Sigmoid colon (tissue), 6 donors: ENCODE measurements at regions not wholly inside any gene's neighbourhood (a gene's known extent, or its start where the extent isn't known, plus 50 kb on each side); places are given as distances from the start of the nearest gene placed in this dataset.

Experiments
- DNase-seq: peaks from one replicate; pipeline ENCODE4 v3.0.0-alpha.2; 2019
- H3K27ac ChIP-seq, 4 donors: fragments of 200-600 bp; sonication (generic); one replicate each; pipeline ENCODE4 v1.5.1; 2016 to 2019; ENCODE audit warnings: mild to moderate bottlenecking in 1 of 4
- H3K27me3 ChIP-seq, 3 donors: fragments of 200-600 bp; sonication (generic); one replicate each; pipeline ENCODE4 v1.5.1; 2019; ENCODE audit warnings: mild to moderate bottlenecking in 1 of 3
- H3K36me3 ChIP-seq, 4 donors: fragments of 200-600 bp; sonication (generic); one replicate each; pipeline ENCODE4 v1.5.1; 2016 to 2019
- H3K4me1 ChIP-seq, 4 donors: fragments of 200-600 bp; sonication (generic); one replicate each; pipeline ENCODE4 v1.5.1; 2017 to 2019
- H3K4me3 ChIP-seq, 4 donors: fragments of 200-600 bp; sonication (generic); one replicate each; pipeline ENCODE4 v1.5.1; 2017 to 2019; ENCODE audit warnings: mild to moderate bottlenecking in 2 of 4, moderate library complexity in 1 of 4
- H3K9me3 ChIP-seq, 4 donors: fragments of 200-600 bp in 3 of 4; sonication (generic) in 3 of 4; one replicate each; pipeline versions ENCODE4 v1.5.1 to v1.6.1; 2013 to 2019
- EP300 ChIP-seq, 4 donors: sonication (generic); formaldehyde crosslinking; IDR thresholded peaks; one replicate each; pipeline ENCODE4 v1.6.1; 2017; ENCODE audit warnings: antibody characterized with exemption in 4 of 4
- POLR2A ChIP-seq, 2 donors: fragments of 450-650 bp; IDR thresholded peaks; one replicate each; pipeline ENCODE4 v1.6.1; 2016; ENCODE audit warnings: antibody characterized with exemption in 2 of 2, mild to moderate bottlenecking in 2 of 2, moderate library complexity in 2 of 2
- POLR2AphosphoS5 ChIP-seq, 4 donors: sonication (generic); formaldehyde crosslinking; IDR thresholded peaks; one replicate each; pipeline ENCODE4 v1.6.1; 2017; ENCODE audit warnings: antibody characterized with exemption in 4 of 4
- WGBS, 2 donors: extraction: QIAGEN DNeasy Blood & Tissue Kit; methylation state at CpG; one replicate each; pipeline ENCODE4 v1.1.7; 2013; 5-methylcytosine and 5-hydroxymethylcytosine counted together
- intact Hi-C: fragments of 100-400 bp; cut with DNase I; formaldehyde crosslinking; loops from one replicate; pipeline ENCODE4 v1.15.1; 2023
- TF ChIP-seq, protein P1 (sequence below), 4 experiments: fragments of 450-650 bp in 3 of 4; fragments of 200-600 bp in 1 of 4; IDR thresholded peaks; one replicate each; pipeline ENCODE4 v1.5.1; 2016 to 2019; ENCODE audit warnings: antibody characterized with exemption in 4 of 4, mild to moderate bottlenecking in 3 of 4, moderate library complexity in 2 of 4
- donor health status: healthy with polysubstance abuse.
- donor health status: healthy.

DNA sequence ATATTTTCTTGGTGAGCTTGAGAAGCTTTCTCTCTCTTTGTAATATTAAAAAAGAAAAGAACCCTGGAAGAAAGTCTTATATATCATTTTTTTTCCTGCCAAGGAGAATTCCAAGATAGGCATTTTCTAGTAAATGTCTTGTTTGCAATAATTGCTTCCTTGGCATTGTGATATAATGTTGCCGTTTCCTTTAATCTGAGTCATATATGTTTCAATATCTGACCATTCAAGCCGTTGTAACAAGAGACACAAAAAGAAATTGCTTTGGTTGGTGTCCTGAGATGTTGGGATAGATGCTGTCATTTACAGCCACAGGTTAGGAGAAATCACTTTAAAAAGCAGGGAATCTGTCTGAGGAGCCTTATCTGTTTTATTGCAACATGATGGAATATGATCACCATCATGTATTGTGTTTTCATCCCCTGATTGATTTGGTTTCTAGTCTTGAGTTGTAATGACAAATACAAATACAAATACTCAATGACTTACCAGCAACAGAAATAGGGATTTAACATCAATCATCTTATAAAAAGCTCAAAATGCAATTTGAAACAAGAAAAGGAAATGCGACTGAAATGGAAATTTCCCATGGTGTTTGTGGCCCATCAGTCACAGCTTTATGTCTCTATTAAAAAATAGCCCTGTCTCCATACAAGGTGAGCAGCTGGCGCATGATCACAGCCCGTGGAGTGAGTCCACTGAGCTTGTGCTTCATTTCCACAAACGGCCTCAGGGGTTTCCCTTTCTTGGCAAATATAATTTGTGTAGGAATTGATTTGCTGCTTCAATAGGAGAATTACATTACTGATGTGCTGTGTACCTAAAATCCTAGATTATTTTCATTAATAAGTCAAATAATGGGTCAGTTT, 250.1 kb upstream of the TRPC7 start:
- DNase-seq = no peak
- no peak for TF ChIP-seq EP300 (IDR thresholded peaks at IDR 0.05)
- TF ChIP-seq, protein P1, sequence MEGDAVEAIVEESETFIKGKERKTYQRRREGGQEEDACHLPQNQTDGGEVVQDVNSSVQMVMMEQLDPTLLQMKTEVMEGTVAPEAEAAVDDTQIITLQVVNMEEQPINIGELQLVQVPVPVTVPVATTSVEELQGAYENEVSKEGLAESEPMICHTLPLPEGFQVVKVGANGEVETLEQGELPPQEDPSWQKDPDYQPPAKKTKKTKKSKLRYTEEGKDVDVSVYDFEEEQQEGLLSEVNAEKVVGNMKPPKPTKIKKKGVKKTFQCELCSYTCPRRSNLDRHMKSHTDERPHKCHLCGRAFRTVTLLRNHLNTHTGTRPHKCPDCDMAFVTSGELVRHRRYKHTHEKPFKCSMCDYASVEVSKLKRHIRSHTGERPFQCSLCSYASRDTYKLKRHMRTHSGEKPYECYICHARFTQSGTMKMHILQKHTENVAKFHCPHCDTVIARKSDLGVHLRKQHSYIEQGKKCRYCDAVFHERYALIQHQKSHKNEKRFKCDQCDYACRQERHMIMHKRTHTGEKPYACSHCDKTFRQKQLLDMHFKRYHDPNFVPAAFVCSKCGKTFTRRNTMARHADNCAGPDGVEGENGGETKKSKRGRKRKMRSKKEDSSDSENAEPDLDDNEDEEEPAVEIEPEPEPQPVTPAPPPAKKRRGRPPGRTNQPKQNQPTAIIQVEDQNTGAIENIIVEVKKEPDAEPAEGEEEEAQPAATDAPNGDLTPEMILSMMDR (IDR thresholded peaks at IDR 0.05) = no peak
- no peak for TF ChIP-seq POLR2AphosphoS5 (IDR thresholded peaks at IDR 0.05)
- TF ChIP-seq POLR2A (IDR thresholded peaks at IDR 0.05) = no peak
- H3K4me3 ChIP-seq = no peak overlapping the region
- intact Hi-C loops = no loop called here
- no peaks in the 10 kb centered on the region for H3K36me3 ChIP-seq
- H3K27me3 ChIP-seq = no peaks in the 10 kb centered on the region
- no peak overlapping the region for H3K27ac ChIP-seq
- no peaks in the 10 kb centered on the region for H3K9me3 ChIP-seq
- WGBS, 2 donors = 68 to 78% methylated on average over 6 of the region's 6 CpGs
- H3K4me1 ChIP-seq = no peaks in the 10 kb centered on the region

DNA sequence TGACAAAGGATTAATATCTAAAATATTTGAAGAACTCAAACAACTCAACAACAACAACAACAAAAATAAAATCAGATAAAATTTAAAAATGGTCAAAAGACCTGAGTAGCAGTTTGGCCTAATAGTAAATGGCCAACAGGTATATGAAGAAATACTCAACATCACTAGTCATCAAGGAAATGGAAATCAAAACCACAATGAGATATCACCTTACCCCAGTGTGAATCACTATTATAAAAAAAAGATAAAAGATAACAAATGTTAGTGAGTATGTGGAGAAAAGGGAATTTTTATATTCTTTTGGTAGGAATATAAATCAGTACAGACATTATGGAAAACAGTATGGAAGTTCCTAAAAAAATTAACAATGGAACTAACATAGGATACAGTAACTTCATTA, 247.9 kb upstream of the TRPC7 start:
- intact Hi-C loops = no loop called here
- Histone ChIP-seq H3K36me3 (no peaks in the 10 kb centered on the region), H3K9me3 (no peaks in the 10 kb centered on the region), H3K27ac (no peak overlapping the region), H3K4me3 (no peak overlapping the region), H3K4me1 (no peaks in the 10 kb centered on the region), H3K27me3 (no peaks in the 10 kb centered on the region)
- DNase-seq = no peak
- TF ChIP-seq, protein P1 (IDR thresholded peaks at IDR 0.05) = no peak
- no peak for TF ChIP-seq POLR2AphosphoS5 (IDR thresholded peaks at IDR 0.05)
- no peak for TF ChIP-seq POLR2A (IDR thresholded peaks at IDR 0.05)
- TF ChIP-seq EP300 (IDR thresholded peaks at IDR 0.05) = no peak

DNA sequence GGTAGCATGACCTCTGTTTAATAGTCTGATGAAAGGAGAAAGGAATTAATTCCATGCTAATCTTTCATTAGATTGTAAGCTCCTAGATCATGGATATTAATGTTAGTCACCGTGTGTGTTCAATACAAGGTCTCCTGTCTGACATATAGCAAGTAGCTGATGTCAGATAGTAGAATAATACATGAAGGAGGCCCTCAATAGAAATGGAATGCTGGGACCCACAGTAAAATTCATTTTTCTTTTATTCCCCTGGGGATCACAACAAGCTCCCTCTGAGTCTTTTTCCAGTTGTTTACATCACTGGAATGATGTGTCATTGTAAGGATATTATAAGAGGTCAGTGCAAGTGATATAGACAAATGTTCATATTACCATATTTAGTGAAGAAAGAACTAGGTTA, 240.3 kb upstream of the TRPC7 start:
- no peak for TF ChIP-seq POLR2AphosphoS5 (IDR thresholded peaks at IDR 0.05)
- intact Hi-C loops = no loop called here
- Histone ChIP-seq H3K27ac (no peak overlapping the region), H3K27me3 (no peaks in the 10 kb centered on the region), H3K36me3 (no peaks in the 10 kb centered on the region), H3K4me3 (no peak overlapping the region), H3K4me1 (no peaks in the 10 kb centered on the region), H3K9me3 (no peaks in the 10 kb centered on the region)
- no peak for DNase-seq
- WGBS, 2 donors = 78 to 88% methylated on average over 1 of the region's 1 CpG

DNA sequence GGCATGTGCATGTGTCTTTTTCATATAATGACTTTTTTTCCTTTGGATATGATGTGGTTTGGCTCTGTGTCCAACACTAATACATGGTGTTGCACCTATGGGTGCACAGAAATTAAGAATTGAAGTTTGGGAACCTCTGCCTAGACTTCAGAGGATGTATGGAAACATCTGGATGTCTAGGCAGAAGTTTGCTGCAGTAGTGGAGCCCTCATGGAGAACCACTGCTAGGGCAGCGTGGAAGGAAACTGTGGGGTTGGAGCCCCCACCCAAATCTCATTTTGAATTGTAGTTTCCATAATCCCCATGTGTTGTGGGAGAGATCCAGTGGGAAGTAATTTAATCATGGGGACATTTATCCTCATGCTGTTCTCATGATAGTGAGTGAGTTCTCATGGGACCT, 235.0 kb upstream of the TRPC7 start:
- no peak for DNase-seq
- H3K27ac ChIP-seq = no peak overlapping the region
- H3K4me1 ChIP-seq = no peaks in the 10 kb centered on the region
- intact Hi-C loops = no loop called here
- H3K9me3 ChIP-seq = peaks cover 0 to 7% (median 0%) of the 10 kb centered on the region in 4 donors
- H3K4me3 ChIP-seq = no peak overlapping the region
- no peak for TF ChIP-seq POLR2AphosphoS5 (IDR thresholded peaks at IDR 0.05)
- TF ChIP-seq EP300 (IDR thresholded peaks at IDR 0.05) = no peak
- TF ChIP-seq, protein P1 (IDR thresholded peaks at IDR 0.05) = no peak
- TF ChIP-seq POLR2A (IDR thresholded peaks at IDR 0.05) = no peak
- H3K36me3 ChIP-seq = no peaks in the 10 kb centered on the region
- WGBS, 2 donors = 91 to 93% methylated on average over 1 of the region's 1 CpG
- no peaks in the 10 kb centered on the region for H3K27me3 ChIP-seq

DNA sequence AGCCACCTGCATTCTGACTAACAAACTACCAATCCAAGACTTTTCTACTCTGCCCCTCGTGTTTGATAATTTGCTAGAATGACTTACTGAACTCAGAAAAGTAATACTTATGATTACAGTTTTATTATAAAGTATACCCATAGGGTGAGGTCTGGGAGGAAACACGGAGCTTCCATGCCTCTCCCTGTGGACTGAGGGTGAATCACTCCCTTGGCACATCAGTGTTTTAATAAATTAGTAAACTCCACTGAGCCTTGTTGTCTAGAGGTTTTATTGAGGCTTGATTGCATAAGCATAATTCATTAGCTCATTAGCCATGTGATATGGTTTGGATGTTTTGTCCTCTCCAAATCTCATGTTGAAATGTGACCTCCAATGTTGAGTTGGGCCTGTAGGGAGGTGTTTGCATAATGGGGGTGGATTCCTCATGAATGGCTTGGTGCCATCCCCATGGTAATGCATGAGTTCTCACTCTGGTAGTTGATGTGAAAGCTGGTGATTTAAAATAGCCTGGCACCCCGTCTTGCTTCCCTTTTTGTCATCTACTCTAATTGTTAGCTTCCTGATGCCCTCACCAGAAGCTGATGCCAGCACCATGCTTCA, 233.6 kb upstream of the TRPC7 start:
- Histone ChIP-seq H3K27ac (no peak overlapping the region), H3K4me3 (no peak overlapping the region), H3K36me3 (no peaks in the 10 kb centered on the region), H3K9me3 (peaks cover 0 to 7% (median 0%) of the 10 kb centered on the region in 4 donors), H3K27me3 (no peaks in the 10 kb centered on the region), H3K4me1 (no peaks in the 10 kb centered on the region)
- 65 to 67% methylated on average over 3 of the region's 3 CpGs for WGBS, 2 donors
- intact Hi-C loops = no loop called here
- no peak for DNase-seq
- TF ChIP-seq EP300 (IDR thresholded peaks at IDR 0.05) (no peak), POLR2A (IDR thresholded peaks at IDR 0.05) (no peak), POLR2AphosphoS5 (IDR thresholded peaks at IDR 0.05) (no peak)
- TF ChIP-seq, protein P1 (IDR thresholded peaks at IDR 0.05) = no peak
